Memory B cell (primary cell): ENCODE measurements at regions not wholly inside any gene's neighbourhood (a gene's known extent, or its start where the extent isn't known, plus 50 kb on each side); places are given as distances from the start of the nearest gene placed in this dataset.
"Not testable (repeated sequence)": the region's sequence is repeated elsewhere in the genome, so short reads cannot be mapped to it uniquely, and the experiment has no call there.

ENCODE experiments used
- ATAC-seq: fragments of 150-1000 bp; cut with Tn5 transposase; 2 replicates; pipeline ENCODE4 v1.10.0; 2021; ENCODE audit warnings: low read depth, mild to moderate bottlenecking, moderate library complexity
- DNase-seq, 2 donors: peaks; one replicate each; pipeline ENCODE4 v3.0.0; 2022; ENCODE audit warnings: low spot score in 2 of 2
- H3K27ac Mint-ChIP-seq: one replicate; pipeline ENCODE4 v1.8.0; 2022; ENCODE audit warnings: mild to moderate bottlenecking, moderate library complexity, mixed read lengths
- H3K27me3 Mint-ChIP-seq: one replicate; pipeline ENCODE4 v1.8.0; 2022; ENCODE audit warnings: mixed read lengths
- H3K36me3 Mint-ChIP-seq: one replicate; pipeline ENCODE4 v1.8.0; 2022; ENCODE audit warnings: mild to moderate bottlenecking, mixed read lengths
- H3K4me1 Mint-ChIP-seq: one replicate; pipeline ENCODE4 v1.8.0; 2022; ENCODE audit warnings: mixed read lengths
- H3K4me3 Mint-ChIP-seq: one replicate; pipeline ENCODE4 v1.8.0; 2022; ENCODE audit warnings: mild to moderate bottlenecking, moderate library complexity, mixed read lengths
- H3K9me3 Mint-ChIP-seq: one replicate; pipeline ENCODE4 v1.8.0; 2022; ENCODE audit warnings: mixed read lengths

DNA sequence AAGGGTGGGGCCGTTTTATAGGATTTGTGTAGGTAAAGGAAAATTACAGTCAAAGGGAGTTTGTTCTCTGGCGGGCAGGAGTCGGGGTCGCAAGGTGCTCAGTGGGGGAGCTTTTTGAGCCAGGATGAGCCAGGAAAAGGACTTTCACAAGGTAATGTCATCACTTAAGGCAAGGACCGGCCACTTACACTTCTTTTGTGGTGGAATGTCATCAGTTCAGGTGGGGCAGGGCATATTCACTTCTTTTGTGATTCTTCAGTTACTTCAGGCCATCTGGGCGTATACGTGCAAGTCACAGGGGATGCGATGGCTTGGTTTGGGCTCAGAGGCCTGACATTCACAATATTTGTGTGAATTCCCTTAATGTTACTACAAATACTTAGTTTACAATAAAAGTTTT is 88.2 kb upstream of the MAP3K7 start:
- H3K36me3 Mint-ChIP-seq, ATAC-seq, H3K4me3 Mint-ChIP-seq, H3K27ac Mint-ChIP-seq, DNase-seq, H3K4me1 Mint-ChIP-seq, H3K9me3 Mint-ChIP-seq: not testable (repeated sequence)
- H3K27me3 Mint-ChIP-seq: peaks cover 18% of the 10 kb centered on the region

GRCh38 chr6:90674077-90674476 is 87.2 kb upstream of the MAP3K7 start:
- H3K4me1 Mint-ChIP-seq, DNase-seq, H3K27ac Mint-ChIP-seq, H3K9me3 Mint-ChIP-seq, H3K4me3 Mint-ChIP-seq, ATAC-seq, H3K36me3 Mint-ChIP-seq: not testable (repeated sequence)
- H3K27me3 Mint-ChIP-seq: peaks cover 16% of the 10 kb centered on the region

DNA sequence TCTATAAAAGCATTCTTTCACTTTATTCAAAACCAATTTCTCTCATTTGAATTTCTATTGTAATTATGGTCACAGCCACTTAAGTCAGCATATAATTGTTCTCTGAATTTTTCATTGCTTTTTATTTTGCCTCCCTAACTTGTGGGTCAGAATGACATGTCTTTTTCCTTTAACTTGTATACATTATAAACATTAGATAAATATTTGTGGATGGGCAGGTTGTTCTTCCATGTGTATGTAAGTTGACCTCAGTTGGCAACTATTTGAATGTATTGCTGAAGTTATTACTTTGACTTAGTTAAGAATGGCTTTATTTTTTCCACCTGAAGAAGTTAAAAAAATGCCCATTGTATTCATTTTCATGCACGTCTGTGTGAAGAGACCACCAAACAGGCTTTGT is 83.0 kb upstream of the MAP3K7 start:
- ATAC-seq (no peak), DNase-seq (no peak)
- H3K4me1 Mint-ChIP-seq: no peaks in the 10 kb centered on the region
- no peaks in the 10 kb centered on the region for H3K36me3 Mint-ChIP-seq
- peaks cover 16% of the 10 kb centered on the region for H3K27me3 Mint-ChIP-seq
- no peak overlapping the region for H3K4me3 Mint-ChIP-seq
- no peaks in the 10 kb centered on the region for H3K9me3 Mint-ChIP-seq
- H3K27ac Mint-ChIP-seq: no peak overlapping the region

DNA sequence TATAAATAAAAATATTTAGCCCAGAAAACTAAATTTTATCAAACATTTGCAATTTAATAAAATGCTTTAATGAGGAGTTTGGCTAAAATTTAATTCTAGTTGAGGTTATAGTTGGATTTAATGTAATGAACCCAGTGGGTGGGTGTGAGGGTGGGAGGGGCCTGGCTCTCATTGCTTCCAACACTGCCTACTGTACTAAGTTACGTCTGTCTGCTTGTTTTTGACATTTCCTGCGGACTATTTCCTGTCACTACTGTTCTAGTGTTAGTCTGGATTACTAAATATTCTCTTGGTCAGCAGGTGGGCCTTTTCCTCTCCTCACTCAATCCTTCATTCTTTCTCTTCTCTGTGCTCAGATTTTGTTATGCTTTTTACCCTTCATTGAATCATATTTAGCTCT is 82.5 kb upstream of the MAP3K7 start:
- DNase-seq (no peak), ATAC-seq (no peak)
- Mint-ChIP-seq H3K4me3 (no peak overlapping the region), H3K27ac (no peak overlapping the region), H3K9me3 (peaks cover 2% of the 10 kb centered on the region), H3K4me1 (no peaks in the 10 kb centered on the region), H3K36me3 (no peaks in the 10 kb centered on the region), H3K27me3 (peaks cover 11% of the 10 kb centered on the region)

DNA sequence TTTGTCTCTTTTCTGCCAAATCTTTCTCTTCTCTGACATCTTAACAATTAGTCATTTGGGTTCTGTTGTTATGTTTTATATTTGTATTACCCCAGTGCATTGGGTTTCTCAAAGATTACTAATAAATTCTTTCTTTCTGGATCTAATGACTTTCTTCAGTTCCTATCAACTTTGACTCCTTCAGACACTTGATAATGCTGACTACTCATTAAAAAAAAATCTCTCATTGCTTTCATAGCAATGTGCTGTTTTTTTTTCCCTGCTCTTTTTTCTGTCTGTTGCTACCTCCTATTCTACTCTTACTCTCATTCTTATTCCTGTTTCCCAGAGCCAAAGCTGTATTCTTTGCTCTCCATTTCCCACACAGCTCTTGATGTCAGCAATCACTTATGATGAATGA is 81.3 kb upstream of the MAP3K7 start:
- no peak overlapping the region for H3K4me3 Mint-ChIP-seq
- no peaks in the 10 kb centered on the region for H3K4me1 Mint-ChIP-seq
- H3K9me3 Mint-ChIP-seq: peaks cover 3% of the 10 kb centered on the region
- no peak overlapping the region for H3K27ac Mint-ChIP-seq
- H3K36me3 Mint-ChIP-seq: no peaks in the 10 kb centered on the region
- H3K27me3 Mint-ChIP-seq: peaks cover 8% of the 10 kb centered on the region
- ATAC-seq (no peak), DNase-seq (no peak)

GRCh38 chr6:90663873-90664272 is 77.0 kb upstream of the MAP3K7 start:
- H3K4me3 Mint-ChIP-seq: no peak overlapping the region
- ATAC-seq: no peak
- H3K27me3 Mint-ChIP-seq: peaks cover 5% of the 10 kb centered on the region
- no peaks in the 10 kb centered on the region for H3K4me1 Mint-ChIP-seq
- no peak for DNase-seq
- H3K9me3 Mint-ChIP-seq: peaks cover 5% of the 10 kb centered on the region
- peaks cover 1% of the 10 kb centered on the region for H3K36me3 Mint-ChIP-seq
- no peak overlapping the region for H3K27ac Mint-ChIP-seq

DNA sequence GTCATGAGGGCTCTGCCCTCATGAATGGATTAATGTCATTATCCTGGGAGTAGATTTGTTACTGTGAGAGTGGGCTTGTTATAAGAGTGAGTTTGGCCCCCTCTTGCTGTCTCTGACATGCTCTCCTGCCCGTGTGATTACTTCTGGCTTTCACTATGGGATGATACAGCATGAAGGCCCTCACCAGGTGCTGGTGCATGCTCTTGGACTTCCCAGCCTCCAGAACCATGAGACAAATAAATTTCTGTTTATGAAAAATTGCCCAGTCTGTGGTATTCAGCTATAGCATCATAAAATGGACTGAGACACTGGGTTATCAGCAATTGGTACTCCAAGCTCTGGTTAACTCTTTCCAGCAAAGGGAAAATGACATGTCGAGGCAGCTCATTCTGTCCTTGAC is 76.2 kb upstream of the MAP3K7 start:
- no peak overlapping the region for H3K27ac Mint-ChIP-seq
- no peaks in the 10 kb centered on the region for H3K4me1 Mint-ChIP-seq
- peaks cover 1% of the 10 kb centered on the region for H3K36me3 Mint-ChIP-seq
- no peak overlapping the region for H3K4me3 Mint-ChIP-seq
- DNase-seq: no peak
- peaks cover 5% of the 10 kb centered on the region for H3K9me3 Mint-ChIP-seq
- H3K27me3 Mint-ChIP-seq: peaks cover 9% of the 10 kb centered on the region
- ATAC-seq: no peak

DNA sequence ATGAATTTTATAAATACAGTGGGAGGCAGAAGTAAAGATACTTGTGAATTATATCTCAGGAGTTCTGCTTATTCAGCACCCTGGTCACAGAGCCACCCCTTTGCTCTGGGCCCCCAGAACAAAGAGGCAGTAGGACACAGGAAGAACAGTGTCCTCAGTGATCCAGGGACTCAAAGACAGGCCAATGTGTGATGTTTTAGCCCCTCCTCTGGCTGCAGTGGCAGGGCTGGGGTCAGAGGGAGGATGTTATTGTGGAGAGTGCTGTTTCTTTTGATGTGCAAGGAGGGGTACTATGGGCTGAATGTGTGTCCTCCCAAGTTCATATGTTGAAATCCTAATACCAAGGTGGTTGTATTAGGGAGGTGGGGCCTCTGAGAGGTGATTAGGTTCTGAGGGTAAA is 74.1 kb upstream of the MAP3K7 start:
- Mint-ChIP-seq H3K36me3 (peaks cover 1% of the 10 kb centered on the region), H3K27ac (no peak overlapping the region), H3K4me3 (no peak overlapping the region), H3K4me1 (no peaks in the 10 kb centered on the region), H3K9me3 (peaks cover 5% of the 10 kb centered on the region), H3K27me3 (peaks cover 7% of the 10 kb centered on the region)
- DNase-seq: no peak
- no peak for ATAC-seq

GRCh38 chr6:90658497-90658896 is 71.6 kb upstream of the MAP3K7 start:
- Mint-ChIP-seq H3K27me3 (peaks cover 14% of the 10 kb centered on the region), H3K27ac (no peak overlapping the region), H3K4me1 (no peaks in the 10 kb centered on the region), H3K36me3 (peaks cover 1% of the 10 kb centered on the region), H3K9me3 (peaks cover 1% of the 10 kb centered on the region), H3K4me3 (no peak overlapping the region)
- ATAC-seq (no peak), DNase-seq (no peak)

DNA sequence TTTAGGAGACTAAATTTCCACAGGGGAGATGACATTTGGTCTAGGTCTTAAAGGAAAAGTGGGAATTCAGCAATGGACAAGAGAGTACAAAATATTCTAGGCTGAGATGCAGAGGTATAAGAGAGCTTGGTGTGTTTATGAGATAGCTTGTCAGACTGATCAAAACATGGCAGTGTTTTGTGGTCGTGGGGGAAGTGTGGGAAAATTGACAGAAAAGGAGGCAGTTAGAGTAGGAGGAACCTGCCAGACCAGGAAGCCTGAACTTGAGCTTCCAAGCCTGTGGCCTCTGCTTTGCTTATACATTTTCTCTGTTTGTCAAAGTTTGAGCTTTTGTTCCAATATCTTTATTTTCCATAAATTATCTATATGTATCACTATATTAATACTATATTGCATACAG is 69.5 kb upstream of the MAP3K7 start:
- Mint-ChIP-seq H3K4me1 (no peaks in the 10 kb centered on the region), H3K27me3 (peaks cover 16% of the 10 kb centered on the region), H3K27ac (no peak overlapping the region), H3K4me3 (no peak overlapping the region), H3K36me3 (peaks cover 1% of the 10 kb centered on the region), H3K9me3 (peaks cover 1% of the 10 kb centered on the region)
- ATAC-seq: no peak
- DNase-seq: no peak

- peaks cover 6% of the 10 kb centered on the region for H3K4me1 Mint-ChIP-seq
Measured at GRCh38 chr6:90654806-90655205, 67.9 kb upstream of the MAP3K7 start.

DNA sequence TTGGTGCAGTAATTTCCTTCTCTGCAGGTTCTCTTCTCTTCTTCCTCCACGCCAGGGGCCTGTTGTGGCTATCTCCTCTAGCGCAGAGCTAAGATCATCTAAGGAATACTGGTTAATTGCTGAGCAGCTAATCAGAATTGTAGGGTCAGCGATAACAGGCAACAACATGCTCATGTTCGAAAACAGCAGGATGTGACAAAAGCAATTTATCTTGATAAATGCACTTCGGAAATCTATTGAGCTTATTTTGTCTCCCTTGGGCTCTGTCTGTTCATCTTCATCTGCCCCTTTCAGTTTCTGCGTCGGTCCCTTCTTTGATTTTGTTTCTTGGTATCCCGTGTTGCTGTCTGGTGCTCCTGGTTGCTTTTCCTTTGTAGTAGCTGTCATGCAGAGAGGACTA is 67.3 kb upstream of the MAP3K7 start:
- Mint-ChIP-seq H3K4me1 (peaks cover 6% of the 10 kb centered on the region), H3K36me3 (no peaks in the 10 kb centered on the region), H3K9me3 (no peaks in the 10 kb centered on the region), H3K27me3 (peaks cover 16% of the 10 kb centered on the region), H3K4me3 (no peak overlapping the region), H3K27ac (no peak overlapping the region)
- no peak for DNase-seq
- ATAC-seq: no peak

More at GRCh38 chr6:90654806-90655205, 67.9 kb upstream of the MAP3K7 start:
- Mint-ChIP-seq H3K27me3 (peaks cover 16% of the 10 kb centered on the region), H3K4me3 (no peak overlapping the region), H3K9me3 (peaks cover 1% of the 10 kb centered on the region), H3K27ac (no peak overlapping the region), H3K36me3 (peaks cover 1% of the 10 kb centered on the region)
- DNase-seq (no peak), ATAC-seq (no peak)

DNA sequence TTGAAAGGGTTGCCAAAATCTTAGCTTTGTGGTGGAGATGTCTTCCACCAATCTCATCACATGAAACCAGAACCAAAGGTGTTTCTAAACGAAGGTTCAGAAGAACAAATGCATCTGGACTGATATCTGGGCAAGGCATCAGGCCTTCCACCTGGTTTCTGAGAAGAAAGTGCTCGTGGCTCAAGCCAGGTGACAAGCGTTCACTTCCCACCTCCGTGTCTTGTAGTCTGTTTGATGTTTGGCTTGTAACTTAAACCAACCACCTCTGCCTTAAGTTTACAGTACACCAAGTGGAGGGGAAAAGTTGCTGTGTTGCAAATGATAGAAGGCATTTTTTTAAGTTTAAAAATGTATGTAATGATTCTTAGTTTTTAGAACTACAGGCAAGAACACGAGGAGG is 66.9 kb upstream of the MAP3K7 start:
- Mint-ChIP-seq H3K36me3 (no peaks in the 10 kb centered on the region), H3K4me1 (peaks cover 6% of the 10 kb centered on the region), H3K27ac (no peak overlapping the region), H3K9me3 (no peaks in the 10 kb centered on the region), H3K27me3 (peaks cover 13% of the 10 kb centered on the region), H3K4me3 (no peak overlapping the region)
- ATAC-seq (no peak), DNase-seq (no peak)

- Mint-ChIP-seq H3K4me1 (peaks cover 6% of the 10 kb centered on the region), H3K36me3 (no peaks in the 10 kb centered on the region), H3K27me3 (peaks cover 13% of the 10 kb centered on the region), H3K9me3 (no peaks in the 10 kb centered on the region), H3K4me3 (no peak overlapping the region), H3K27ac (no peak overlapping the region)
- DNase-seq (no peak), ATAC-seq (no peak)
Measured at GRCh38 chr6:90650041-90650940, 63.4 kb upstream of the MAP3K7 start.

DNA sequence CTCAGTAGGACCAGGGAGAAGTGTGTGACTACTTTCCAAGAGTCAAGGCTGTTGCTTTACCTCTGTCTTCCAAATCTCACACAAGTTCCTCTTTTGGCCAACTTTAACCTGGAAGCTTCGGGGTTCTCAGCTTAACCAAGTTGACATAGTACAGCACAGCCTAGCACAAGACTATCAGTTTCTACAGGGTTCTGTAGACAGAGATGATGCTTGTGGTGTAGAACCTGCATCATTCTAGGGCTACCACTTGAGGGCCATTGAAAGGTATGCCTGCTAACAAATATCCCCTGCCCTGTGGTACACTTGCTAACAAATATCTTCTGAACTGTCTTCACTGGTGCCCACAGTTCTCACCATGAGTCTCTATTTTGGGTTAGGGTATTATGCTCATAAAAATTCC is 62.0 kb upstream of the MAP3K7 start:
- Mint-ChIP-seq H3K36me3 (no peaks in the 10 kb centered on the region), H3K27ac (no peak overlapping the region), H3K9me3 (no peaks in the 10 kb centered on the region), H3K4me3 (no peak overlapping the region), H3K4me1 (peaks cover 6% of the 10 kb centered on the region), H3K27me3 (peaks cover 9% of the 10 kb centered on the region)
- peak; percentile 39 for ATAC-seq
- DNase-seq: no peak
